HCT116 (cell line): ENCODE measurements at regions not wholly inside any gene's neighbourhood (a gene's known extent, or its start where the extent isn't known, plus 50 kb on each side); places are given as distances from the start of the nearest gene placed in this dataset.

Experiments used
- ATAC-seq: fragments of 200-7000 bp; cut with Tn5 transposase; 2 replicates; pipeline ENCODE4 v1.9.1; 2020; ENCODE audit warnings: mild to moderate bottlenecking, moderate library complexity
- BruUV-seq: library from RNA; stranded (reverse); fragments of 400-500 nt; replicated peaks from 2 replicates; lab custom pipeline; 2021; lab: Mats Ljungman, UMichigan
- CTCF ChIA-PET: fragments of 300-600 bp; sonication (Branson Sonifier 250); formaldehyde crosslinking; loops from one replicate; lab custom pipeline; 2021; ENCODE audit warnings: antibody characterized with exemption; lab: Charles Lee
- POLR2A ChIA-PET: fragments of 300-600, 350-600 bp; sonication (Branson Sonifier 250); formaldehyde crosslinking; loops from one replicate; lab custom pipeline; 2021; ENCODE audit warnings: antibody characterized with exemption; lab: Charles Lee
- RAD21 ChIA-PET, 2 experiments: fragments of 300-600 bp; sonication (Branson Sonifier 250); formaldehyde crosslinking; loops; one replicate each; lab custom pipeline; 2023; ENCODE audit warnings: low total read pairs in 2 of 2; ENCODE audit not compliant: uncharacterized antibody in 2 of 2, unreplicated experiment in 2 of 2, low non-redundant PET in 1 of 2; lab: Charles Lee
- DNase-seq: peaks from one replicate; pipeline ENCODE4 v3.0.0-alpha.2; 2010; ENCODE audit warnings: low read depth, low spot score
- H2AFZ ChIP-seq: fragments of 200-600 bp; shearing (Covaris generic), sonication (generic); 2 replicates; pipeline ENCODE4 v1.6.1; 2017; ENCODE audit warnings: low read depth, mixed run types, mixed read lengths, antibody characterized with exemption, low read length; ENCODE audit not compliant: poor library complexity, severe bottlenecking
- H3K27ac ChIP-seq: 2 replicates; pipeline ENCODE4 v1.5.1; 2012; ENCODE audit warnings: low read depth, low read length
- H3K27me3 ChIP-seq: fragments of 200-600 bp; sonication (generic); 2 replicates; pipeline ENCODE4 v1.6.1; 2016; ENCODE audit warnings: mixed run types, low read length, mixed read lengths; ENCODE audit not compliant: insufficient read depth
- H3K36me3 ChIP-seq, 2 experiments: fragments of 200-500 bp in 1 of 2; fragments of 200-600 bp in 1 of 2; sonication (Bioruptor generic) in 1 of 2; sonication (generic) in 1 of 2; 2 replicates each; pipeline versions ENCODE4 v1.5.1 to v1.6.1; 2014 to 2016; ENCODE audit warnings: low read length in 2 of 2, inconsistent platforms in 1 of 2, mixed read lengths in 1 of 2, mixed run types in 1 of 2; ENCODE audit not compliant: insufficient read depth in 2 of 2, control insufficient read depth in 1 of 2
- H3K4me1 ChIP-seq, 2 experiments: fragments of 200-600 bp in 1 of 2; sonication (generic) in 1 of 2; 2 replicates each; pipeline versions ENCODE4 v1.5.1 to v1.6.1; 2012 to 2017; ENCODE audit warnings: low read length in 2 of 2, inconsistent platforms in 1 of 2, mild to moderate bottlenecking in 1 of 2, mixed read lengths in 1 of 2, mixed run types in 1 of 2, moderate library complexity in 1 of 2; ENCODE audit not compliant: insufficient read depth in 2 of 2, control insufficient read depth in 1 of 2
- H3K4me2 ChIP-seq: fragments of 200-600 bp; sonication (generic); 2 replicates; pipeline ENCODE4 v1.6.1; 2017; ENCODE audit warnings: mixed run types, low read length, mixed read lengths
- H3K4me3 ChIP-seq, 2 experiments: fragments of 200-600 bp in 1 of 2; sonication (generic) in 1 of 2; replicated peaks in 1 of 2; 2 replicates each; pipeline ENCODE4 v1.5.1; 2011 to 2016; ENCODE audit warnings: low read length in 2 of 2, control low read depth in 1 of 2, low read depth in 1 of 2, mild to moderate bottlenecking in 1 of 2, mixed read lengths in 1 of 2, mixed run types in 1 of 2
- H3K79me2 ChIP-seq: fragments of 200-600 bp; sonication (generic); 2 replicates; pipeline ENCODE4 v1.6.1; 2017; ENCODE audit warnings: mild to moderate bottlenecking, mixed run types, low read length, moderate library complexity, mixed read lengths; ENCODE audit not compliant: insufficient read depth
- H3K9ac ChIP-seq: fragments of 200-600 bp; sonication (generic); 2 replicates; pipeline ENCODE4 v1.6.1; 2016; ENCODE audit warnings: low read length, mixed read lengths
- H3K9me2 ChIP-seq: fragments of 200-600 bp; sonication (generic), shearing (Covaris generic); 2 replicates; pipeline ENCODE4 v1.6.1; 2017; ENCODE audit warnings: mixed run types, mild to moderate bottlenecking, moderate library complexity; ENCODE audit not compliant: insufficient read depth
- H3K9me3 ChIP-seq, 2 experiments: fragments of 200-500 bp in 1 of 2; fragments of 200-600 bp in 1 of 2; sonication (Bioruptor generic) in 1 of 2; sonication (generic) in 1 of 2; 2 replicates each; pipeline ENCODE4 v1.6.1; 2014 to 2017; ENCODE audit warnings: low read length in 2 of 2, mixed read lengths in 2 of 2, inconsistent platforms in 1 of 2, low read depth in 1 of 2, mild to moderate bottlenecking in 1 of 2, mixed run types in 1 of 2, moderate library complexity in 1 of 2; ENCODE audit not compliant: control insufficient read depth in 1 of 2, insufficient read depth in 1 of 2
- H4K20me1 ChIP-seq: fragments of 200-600 bp; sonication (generic), shearing (Covaris generic); 2 replicates; pipeline ENCODE4 v1.6.1; 2017; ENCODE audit warnings: mixed run types, mild to moderate bottlenecking, moderate library complexity; ENCODE audit not compliant: insufficient read depth
- CBX3 ChIP-seq: IDR thresholded peaks from 2 replicates; pipeline ENCODE4 v1.6.1; 2012; ENCODE audit warnings: low read depth
- CEBPB ChIP-seq: IDR thresholded peaks from 2 replicates; pipeline ENCODE4 v1.6.1; 2012; ENCODE audit warnings: low read depth
- CTCF ChIP-seq, 3 experiments: fragments of 200-600 bp in 1 of 3; sonication (generic) in 1 of 3; IDR thresholded peaks in 2 of 3; conservative IDR thresholded peaks in 1 of 3; 2 replicates each; pipeline ENCODE4 v1.5.1; 2012 to 2017; ENCODE audit warnings: low read depth in 2 of 3, low read length in 2 of 3, antibody characterized with exemption in 1 of 3, borderline replicate concordance in 1 of 3, control low read depth in 1 of 3, mild to moderate bottlenecking in 1 of 3, mixed read lengths in 1 of 3, mixed run types in 1 of 3, moderate library complexity in 1 of 3; ENCODE audit not compliant: insufficient read depth in 1 of 3
- EGR1 ChIP-seq: IDR thresholded peaks from 2 replicates; pipeline ENCODE4 v1.6.1; 2012; ENCODE audit warnings: low read depth
- ELF1 ChIP-seq: IDR thresholded peaks from 2 replicates; pipeline ENCODE4 v1.6.1; 2012; ENCODE audit warnings: low read depth, borderline replicate concordance
- FOSL1 ChIP-seq: IDR thresholded peaks from 2 replicates; pipeline ENCODE4 v1.6.1; 2012; ENCODE audit warnings: low read depth
- POLR2A ChIP-seq: IDR thresholded peaks from 2 replicates; pipeline ENCODE4 v1.7.0; 2011; ENCODE audit warnings: borderline replicate concordance; ENCODE audit not compliant: insufficient read depth, insufficient read length; ENCODE audit errors: extremely low read depth
- POLR2AphosphoS5 ChIP-seq: IDR thresholded peaks from 2 replicates; pipeline ENCODE4 v1.6.1; 2011; ENCODE audit warnings: mild to moderate bottlenecking, low read depth, low read length, moderate library complexity
- RAD21 ChIP-seq: IDR thresholded peaks from 2 replicates; pipeline ENCODE4 v1.6.1; 2012; ENCODE audit warnings: low read depth, mild to moderate bottlenecking
- SIN3A ChIP-seq: IDR thresholded peaks from 2 replicates; pipeline ENCODE4 v1.6.1; 2012; ENCODE audit warnings: low read depth
- SP1 ChIP-seq: IDR thresholded peaks from 2 replicates; pipeline ENCODE4 v1.6.1; 2012; ENCODE audit warnings: low read depth
- SRF ChIP-seq: IDR thresholded peaks from 2 replicates; pipeline ENCODE4 v1.6.1; 2012; ENCODE audit warnings: low read depth
- TCF7L2 ChIP-seq: IDR thresholded peaks from 2 replicates; pipeline ENCODE4 v1.7.0; 2011; ENCODE audit warnings: borderline replicate concordance, inconsistent platforms; ENCODE audit not compliant: insufficient read depth, insufficient read length; ENCODE audit errors: extremely low read depth
- ZBTB33 ChIP-seq: IDR thresholded peaks from 2 replicates; pipeline ENCODE4 v1.6.1; 2011; ENCODE audit warnings: mild to moderate bottlenecking, low read length, moderate library complexity; ENCODE audit not compliant: insufficient replicate concordance; ENCODE audit errors: extremely low read depth
- ZNF274 ChIP-seq: fragments of 200-500 bp; sonication (Bioruptor generic); IDR thresholded peaks from 2 replicates; pipeline ENCODE4 v1.6.1; 2014; ENCODE audit warnings: mild to moderate bottlenecking, low read depth, low read length, inconsistent platforms
- intact Hi-C: fragments of 100-400 bp; cut with micrococcal nuclease; formaldehyde crosslinking; loops from 2 replicates; pipeline ENCODE4 v1.10.0; 2022

GRCh38 chr1:65541161-65541560, 120.7 kb downstream of the LEPR start:
- intact Hi-C loops: no loop called here
- ChIA-PET POLR2A (no interaction called here), RAD21 (no interaction called here), CTCF (no interaction called here)
- Histone ChIP-seq H3K4me2 (no peak overlapping the region), H3K9ac (no peak overlapping the region), H3K9me3 (no peaks in the 10 kb centered on the region), H4K20me1 (no peaks in the 10 kb centered on the region), H3K27me3 (no peaks in the 10 kb centered on the region), H2AFZ (no peak overlapping the region), H3K9me2 (no peaks in the 10 kb centered on the region), H3K27ac (no peak overlapping the region), H3K79me2 (no peaks in the 10 kb centered on the region), H3K4me3 (no peak overlapping the region), H3K36me3 (no peaks in the 10 kb centered on the region), H3K4me1 (no peaks in the 10 kb centered on the region)
- ATAC-seq: no peak
- no TSS peak for BruUV-seq
- TF ChIP-seq POLR2A (no peak), EGR1 (no peak), TCF7L2 (no peak), CEBPB (no peak), FOSL1 (no peak), RAD21 (no peak), SIN3A (no peak), ZNF274 (no peak), ELF1 (no peak), CTCF (IDR thresholded peaks at IDR 0.05 in 2 of 3, conservative IDR thresholded peaks at IDR 0.05 in 1 of 3; ENCODE audit: borderline replicate concordance in 1 of 3, insufficient read depth in 1 of 3, low read depth in 2 of 3, low read length in 2 of 3) (no peak)
- DNase-seq: no peak

- no peaks in the 10 kb centered on the region for H3K79me2 ChIP-seq
- BruUV-seq: no TSS peak
- ChIA-PET POLR2A (no interaction called here), CTCF (no interaction called here), RAD21 (no interaction called here)
- H3K4me2 ChIP-seq: no peak overlapping the region
- H4K20me1 ChIP-seq: no peaks in the 10 kb centered on the region
- DNase-seq (no peak), ATAC-seq (no peak)
- intact Hi-C loops: no loop called here
- H3K9me2 ChIP-seq: no peaks in the 10 kb centered on the region
- H3K27me3 ChIP-seq: no peaks in the 10 kb centered on the region
- no peak overlapping the region for H3K4me3 ChIP-seq
- H3K9me3 ChIP-seq: no peaks in the 10 kb centered on the region
- H3K27ac ChIP-seq: no peak overlapping the region
- H2AFZ ChIP-seq: no peak overlapping the region
- no peak overlapping the region for H3K9ac ChIP-seq
- no peaks in the 10 kb centered on the region for H3K36me3 ChIP-seq
- no peaks in the 10 kb centered on the region for H3K4me1 ChIP-seq
- no peak for TF ChIP-seq CBX3
- TF ChIP-seq ZBTB33: no peak
- TF ChIP-seq POLR2AphosphoS5: no peak
- no peak for TF ChIP-seq FOSL1
- no peak for TF ChIP-seq SP1
- TF ChIP-seq SIN3A: no peak
- TF ChIP-seq SRF: no peak
- TF ChIP-seq POLR2A: no peak
Measured at GRCh38 chr1:65541865-65542264, 121.4 kb downstream of the LEPR start.
